ENCODE measurements at regions not wholly inside any gene's neighbourhood (a gene's known extent, or its start where the extent isn't known, plus 50 kb on each side); places are given as distances from the start of the nearest gene placed in this dataset.

- Histone ChIP-seq H3K27me3 (ENCODE audit: control insufficient read depth, insufficient read depth, low read length) (no peaks in the 10 kb centered on the region), H3K27ac (ENCODE audit: low read length) (no peak overlapping the region), H3K9me3 (ENCODE audit: control insufficient read depth, low read depth, low read length) (no peaks in the 10 kb centered on the region), H3K4me3 (ENCODE audit: low read length) (no peak overlapping the region), H3K4me1 (ENCODE audit: control insufficient read depth, insufficient read depth, low read length) (no peaks in the 10 kb centered on the region), H3K36me3 (ENCODE audit: control insufficient read depth, insufficient read depth, low read length) (no peaks in the 10 kb centered on the region)
- no CpG with 5 or more reads among the region's 3 CpGs for WGBS (ENCODE audit: insufficient coverage, low lambda C conversion rate)
- DNase-seq = no peak
Measured at GRCh38 chr11:116390963-116391362, 381.8 kb downstream of the BUD13 start.

- WGBS (ENCODE audit: insufficient coverage, low lambda C conversion rate) = no CpG with 5 or more reads among the region's 1 CpG
- H3K27ac ChIP-seq (ENCODE audit: low read length) = no peak overlapping the region
- H3K9me3 ChIP-seq (ENCODE audit: control insufficient read depth, low read depth, low read length) = no peaks in the 10 kb centered on the region
- H3K27me3 ChIP-seq (ENCODE audit: control insufficient read depth, insufficient read depth, low read length) = no peaks in the 10 kb centered on the region
- H3K36me3 ChIP-seq (ENCODE audit: control insufficient read depth, insufficient read depth, low read length) = no peaks in the 10 kb centered on the region
- H3K4me3 ChIP-seq (ENCODE audit: low read length) = no peak overlapping the region
- no peaks in the 10 kb centered on the region for H3K4me1 ChIP-seq (ENCODE audit: control insufficient read depth, insufficient read depth, low read length)
- DNase-seq = no peak
Measured at GRCh38 chr11:116388146-116388545, 384.6 kb downstream of the BUD13 start.

- no peaks in the 10 kb centered on the region for H3K4me1 ChIP-seq (ENCODE audit: control insufficient read depth, insufficient read depth, low read length)
- H3K27ac ChIP-seq (ENCODE audit: low read length) = no peak overlapping the region
- no peaks in the 10 kb centered on the region for H3K27me3 ChIP-seq (ENCODE audit: control insufficient read depth, insufficient read depth, low read length)
- WGBS (ENCODE audit: insufficient coverage, low lambda C conversion rate) = no CpG with 5 or more reads among the region's 2 CpGs
- no peak for DNase-seq
- no peaks in the 10 kb centered on the region for H3K36me3 ChIP-seq (ENCODE audit: control insufficient read depth, insufficient read depth, low read length)
- H3K9me3 ChIP-seq (ENCODE audit: control insufficient read depth, low read depth, low read length) = no peaks in the 10 kb centered on the region
- no peak overlapping the region for H3K4me3 ChIP-seq (ENCODE audit: low read length)
Measured at GRCh38 chr11:116387641-116388040, 385.1 kb downstream of the BUD13 start.

GRCh38 chr11:116386118-116386699, 386.6 kb downstream of the BUD13 start:
- Histone ChIP-seq H3K4me3 (ENCODE audit: low read length) (no peak overlapping the region), H3K27ac (ENCODE audit: low read length) (no peak overlapping the region), H3K36me3 (ENCODE audit: control insufficient read depth, insufficient read depth, low read length) (no peaks in the 10 kb centered on the region), H3K27me3 (ENCODE audit: control insufficient read depth, insufficient read depth, low read length) (no peaks in the 10 kb centered on the region), H3K4me1 (ENCODE audit: control insufficient read depth, insufficient read depth, low read length) (no peaks in the 10 kb centered on the region), H3K9me3 (ENCODE audit: control insufficient read depth, low read depth, low read length) (no peaks in the 10 kb centered on the region)
- WGBS (ENCODE audit: insufficient coverage, low lambda C conversion rate) = no CpG with 5 or more reads among the region's 9 CpGs
- DNase-seq = no peak

GRCh38 chr11:116384876-116385275, 387.9 kb downstream of the BUD13 start:
- Histone ChIP-seq H3K36me3 (ENCODE audit: control insufficient read depth, insufficient read depth, low read length) (no peaks in the 10 kb centered on the region), H3K9me3 (ENCODE audit: control insufficient read depth, low read depth, low read length) (no peaks in the 10 kb centered on the region), H3K27ac (ENCODE audit: low read length) (peak overlapping the region; percentile 42), H3K4me3 (ENCODE audit: low read length) (no peak overlapping the region), H3K4me1 (ENCODE audit: control insufficient read depth, insufficient read depth, low read length) (no peaks in the 10 kb centered on the region), H3K27me3 (ENCODE audit: control insufficient read depth, insufficient read depth, low read length) (no peaks in the 10 kb centered on the region)
- no peak for DNase-seq
- no CpG with 5 or more reads among the region's 4 CpGs for WGBS (ENCODE audit: insufficient coverage, low lambda C conversion rate)

- WGBS (ENCODE audit: insufficient coverage, low lambda C conversion rate) = no CpG with 5 or more reads among the region's 5 CpGs
- H3K36me3 ChIP-seq (ENCODE audit: control insufficient read depth, insufficient read depth, low read length) = no peaks in the 10 kb centered on the region
- DNase-seq = peak; percentile 12 to 20
- H3K4me3 ChIP-seq (ENCODE audit: low read length) = no peak overlapping the region
- H3K27ac ChIP-seq (ENCODE audit: low read length) = peak overlapping the region; percentile 42
- H3K4me1 ChIP-seq (ENCODE audit: control insufficient read depth, insufficient read depth, low read length) = no peaks in the 10 kb centered on the region
- no peaks in the 10 kb centered on the region for H3K27me3 ChIP-seq (ENCODE audit: control insufficient read depth, insufficient read depth, low read length)
- no peaks in the 10 kb centered on the region for H3K9me3 ChIP-seq (ENCODE audit: control insufficient read depth, low read depth, low read length)
Measured at GRCh38 chr11:116384407-116384806, 388.4 kb downstream of the BUD13 start.

GRCh38 chr11:116379185-116379828, 393.5 kb downstream of the BUD13 start:
- Histone ChIP-seq H3K9me3 (ENCODE audit: control insufficient read depth, low read depth, low read length) (no peaks in the 10 kb centered on the region), H3K27me3 (ENCODE audit: control insufficient read depth, insufficient read depth, low read length) (no peaks in the 10 kb centered on the region), H3K36me3 (ENCODE audit: control insufficient read depth, insufficient read depth, low read length) (no peaks in the 10 kb centered on the region), H3K4me3 (ENCODE audit: low read length) (no peak overlapping the region), H3K4me1 (ENCODE audit: control insufficient read depth, insufficient read depth, low read length) (peaks cover 2% of the 10 kb centered on the region), H3K27ac (ENCODE audit: low read length) (no peak overlapping the region)
- 94% methylated on average over 3 of the region's 7 CpGs for WGBS (ENCODE audit: insufficient coverage, low lambda C conversion rate)
- DNase-seq = peak; percentile 22

- peak in 1 of 2 donors; percentile 9 for DNase-seq
- no peak overlapping the region for H3K4me3 ChIP-seq (ENCODE audit: low read length)
- no CpG with 5 or more reads among the region's 1 CpG for WGBS (ENCODE audit: insufficient coverage, low lambda C conversion rate)
- no peak overlapping the region for H3K27ac ChIP-seq (ENCODE audit: low read length)
- peaks cover 2% of the 10 kb centered on the region for H3K4me1 ChIP-seq (ENCODE audit: control insufficient read depth, insufficient read depth, low read length)
- no peaks in the 10 kb centered on the region for H3K36me3 ChIP-seq (ENCODE audit: control insufficient read depth, insufficient read depth, low read length)
- H3K9me3 ChIP-seq (ENCODE audit: control insufficient read depth, low read depth, low read length) = no peaks in the 10 kb centered on the region
- no peaks in the 10 kb centered on the region for H3K27me3 ChIP-seq (ENCODE audit: control insufficient read depth, insufficient read depth, low read length)
Measured at GRCh38 chr11:116376547-116376946, 396.2 kb downstream of the BUD13 start.

- no peak for DNase-seq
- no CpG with 5 or more reads among the region's 1 CpG for WGBS (ENCODE audit: insufficient coverage, low lambda C conversion rate)
- H3K4me3 ChIP-seq (ENCODE audit: low read length) = no peak overlapping the region
Measured at GRCh38 chr11:116376054-116376453, 396.7 kb downstream of the BUD13 start.

GRCh38 chr11:116375221-116375620, 397.6 kb downstream of the BUD13 start:
- Histone ChIP-seq H3K4me1 (ENCODE audit: control insufficient read depth, insufficient read depth, low read length) (peaks cover 2% of the 10 kb centered on the region), H3K27ac (ENCODE audit: low read length) (no peak overlapping the region), H3K4me3 (ENCODE audit: low read length) (no peak overlapping the region), H3K9me3 (ENCODE audit: control insufficient read depth, low read depth, low read length) (no peaks in the 10 kb centered on the region), H3K27me3 (ENCODE audit: control insufficient read depth, insufficient read depth, low read length) (no peaks in the 10 kb centered on the region), H3K36me3 (ENCODE audit: control insufficient read depth, insufficient read depth, low read length) (no peaks in the 10 kb centered on the region)
- no CpG with 5 or more reads among the region's 1 CpG for WGBS (ENCODE audit: insufficient coverage, low lambda C conversion rate)
- no peak for DNase-seq

More at GRCh38 chr11:116376054-116376453, 396.7 kb downstream of the BUD13 start:
- Histone ChIP-seq H3K4me1 (ENCODE audit: control insufficient read depth, insufficient read depth, low read length) (peaks cover 2% of the 10 kb centered on the region), H3K36me3 (ENCODE audit: control insufficient read depth, insufficient read depth, low read length) (no peaks in the 10 kb centered on the region), H3K27me3 (ENCODE audit: control insufficient read depth, insufficient read depth, low read length) (no peaks in the 10 kb centered on the region), H3K27ac (ENCODE audit: low read length) (no peak overlapping the region), H3K9me3 (ENCODE audit: control insufficient read depth, low read depth, low read length) (no peaks in the 10 kb centered on the region)

GRCh38 chr11:116374085-116374484, 398.7 kb downstream of the BUD13 start:
- H3K9me3 ChIP-seq (ENCODE audit: control insufficient read depth, low read depth, low read length) = no peaks in the 10 kb centered on the region
- no peaks in the 10 kb centered on the region for H3K27me3 ChIP-seq (ENCODE audit: control insufficient read depth, insufficient read depth, low read length)
- peaks cover 2% of the 10 kb centered on the region for H3K4me1 ChIP-seq (ENCODE audit: control insufficient read depth, insufficient read depth, low read length)
- no CpG with 5 or more reads among the region's 1 CpG for WGBS (ENCODE audit: insufficient coverage, low lambda C conversion rate)
- H3K27ac ChIP-seq (ENCODE audit: low read length) = no peak overlapping the region
- H3K4me3 ChIP-seq (ENCODE audit: low read length) = no peak overlapping the region
- DNase-seq = no peak
- H3K36me3 ChIP-seq (ENCODE audit: control insufficient read depth, insufficient read depth, low read length) = no peaks in the 10 kb centered on the region

All from large intestine (tissue), 3 donors.